Type B pancreatic cell (in vitro differentiated cells): ENCODE measurements at regions not wholly inside any gene's neighbourhood (a gene's known extent, or its start where the extent isn't known, plus 50 kb on each side); places are given as distances from the start of the nearest gene placed in this dataset.

Experiments used
- DNase-seq: peaks from one replicate; pipeline ENCODE4 v3.0.0; 2021; ENCODE audit warnings: mixed read lengths; ENCODE audit not compliant: unreplicated experiment; ENCODE audit errors: extremely low spot score
- H3K27ac Mint-ChIP-seq: 2 replicates; pipeline ENCODE4 v1.8.0; 2021; ENCODE audit warnings: mild to moderate bottlenecking, mixed read lengths
- H3K27me3 Mint-ChIP-seq: 2 replicates; pipeline ENCODE4 v1.8.0; 2021; ENCODE audit warnings: mixed read lengths
- H3K36me3 Mint-ChIP-seq: 2 replicates; pipeline ENCODE4 v1.8.0; 2021; ENCODE audit warnings: mixed read lengths
- H3K4me1 Mint-ChIP-seq: one replicate; pipeline ENCODE4 v1.8.0; 2021; ENCODE audit warnings: mixed read lengths; ENCODE audit not compliant: unreplicated experiment
- H3K4me3 Mint-ChIP-seq: 2 replicates; pipeline ENCODE4 v1.8.0; 2021; ENCODE audit warnings: mild to moderate bottlenecking, mixed read lengths
- H3K9me3 Mint-ChIP-seq: 2 replicates; pipeline ENCODE4 v1.8.0; 2021; ENCODE audit warnings: mixed read lengths
- TF ChIP-seq, protein P1 (sequence below): fragments of 200-600 bp; sonication (generic); conservative IDR thresholded peaks from 2 replicates; pipeline ENCODE4 v1.5.0; 2021; ENCODE audit warnings: antibody characterized with exemption, mild to moderate bottlenecking

DNA sequence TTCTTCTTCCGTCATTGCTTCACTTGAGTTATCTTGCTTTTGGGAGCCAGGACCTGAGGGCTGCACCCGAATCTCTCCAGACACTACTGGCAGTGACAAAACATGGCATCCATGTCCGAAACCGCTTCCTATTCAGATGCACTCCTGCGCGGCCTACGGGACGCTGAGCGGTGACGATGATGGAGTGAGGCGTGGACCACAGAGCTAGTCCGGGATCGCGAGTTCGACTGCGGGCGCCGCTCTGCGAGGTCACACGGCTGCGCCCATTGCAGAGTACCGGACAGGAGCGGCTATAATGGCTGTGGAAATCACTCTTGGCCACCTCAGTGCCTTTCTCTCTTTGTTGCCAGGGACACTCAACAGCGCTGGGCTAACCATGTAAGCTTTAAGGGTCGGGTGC lies 453.8 kb upstream of the CNTN5 start:
- TF ChIP-seq, protein P1, sequence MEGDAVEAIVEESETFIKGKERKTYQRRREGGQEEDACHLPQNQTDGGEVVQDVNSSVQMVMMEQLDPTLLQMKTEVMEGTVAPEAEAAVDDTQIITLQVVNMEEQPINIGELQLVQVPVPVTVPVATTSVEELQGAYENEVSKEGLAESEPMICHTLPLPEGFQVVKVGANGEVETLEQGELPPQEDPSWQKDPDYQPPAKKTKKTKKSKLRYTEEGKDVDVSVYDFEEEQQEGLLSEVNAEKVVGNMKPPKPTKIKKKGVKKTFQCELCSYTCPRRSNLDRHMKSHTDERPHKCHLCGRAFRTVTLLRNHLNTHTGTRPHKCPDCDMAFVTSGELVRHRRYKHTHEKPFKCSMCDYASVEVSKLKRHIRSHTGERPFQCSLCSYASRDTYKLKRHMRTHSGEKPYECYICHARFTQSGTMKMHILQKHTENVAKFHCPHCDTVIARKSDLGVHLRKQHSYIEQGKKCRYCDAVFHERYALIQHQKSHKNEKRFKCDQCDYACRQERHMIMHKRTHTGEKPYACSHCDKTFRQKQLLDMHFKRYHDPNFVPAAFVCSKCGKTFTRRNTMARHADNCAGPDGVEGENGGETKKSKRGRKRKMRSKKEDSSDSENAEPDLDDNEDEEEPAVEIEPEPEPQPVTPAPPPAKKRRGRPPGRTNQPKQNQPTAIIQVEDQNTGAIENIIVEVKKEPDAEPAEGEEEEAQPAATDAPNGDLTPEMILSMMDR, result no peak
- H3K36me3 Mint-ChIP-seq, result no peaks in the 10 kb centered on the region
- H3K4me1 Mint-ChIP-seq, result peaks cover 4% of the 10 kb centered on the region
- H3K27me3 Mint-ChIP-seq, result no peaks in the 10 kb centered on the region
- DNase-seq, result no peak
- H3K27ac Mint-ChIP-seq, result no peak overlapping the region
- no peak overlapping the region for H3K4me3 Mint-ChIP-seq
- H3K9me3 Mint-ChIP-seq, result peaks cover 4% of the 10 kb centered on the region

DNA sequence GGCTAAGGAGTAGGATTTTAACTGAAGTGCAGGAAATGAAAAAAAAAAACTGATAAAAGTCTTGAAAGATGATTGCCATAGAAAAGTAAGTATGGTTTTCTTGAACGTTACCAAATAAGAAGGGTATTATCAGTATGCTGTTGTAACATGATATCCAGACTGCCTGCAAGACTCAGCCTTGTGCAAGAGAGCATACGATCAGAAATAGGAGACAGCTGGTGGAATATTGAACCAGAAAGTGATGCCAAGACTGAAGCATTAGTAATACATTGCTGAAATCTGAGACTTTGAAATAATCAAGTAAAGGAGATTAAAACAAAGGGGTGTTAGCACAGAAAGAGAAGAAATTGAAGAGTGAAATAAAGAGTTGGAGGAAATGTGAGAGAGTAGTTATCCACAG lies 452.7 kb upstream of the CNTN5 start:
- no peak overlapping the region for H3K27ac Mint-ChIP-seq

DNA sequence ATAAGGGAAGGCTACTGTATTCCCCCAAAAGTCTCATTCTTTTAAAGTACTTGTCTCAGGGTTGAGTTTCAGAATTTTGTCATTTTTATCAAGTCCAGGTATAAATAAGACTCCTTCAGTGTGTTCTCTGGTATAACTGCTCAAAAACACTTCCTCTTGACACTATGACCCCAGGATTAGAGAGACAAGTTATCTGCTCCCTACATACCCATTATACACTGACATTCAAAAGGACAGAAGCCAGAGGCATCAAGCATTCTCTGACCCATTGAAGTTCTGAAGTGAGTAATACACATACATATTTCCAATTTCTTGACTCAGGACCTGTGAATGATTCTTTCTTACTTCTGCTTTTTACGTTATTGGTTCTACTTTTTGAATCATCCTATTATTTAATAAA lies 447.8 kb upstream of the CNTN5 start:
- no peak for DNase-seq
- no peak overlapping the region for H3K4me3 Mint-ChIP-seq
- H3K36me3 Mint-ChIP-seq, result no peaks in the 10 kb centered on the region
- H3K27ac Mint-ChIP-seq, result no peak overlapping the region
- peaks cover 3% of the 10 kb centered on the region for H3K4me1 Mint-ChIP-seq
- H3K27me3 Mint-ChIP-seq, result no peaks in the 10 kb centered on the region
- H3K9me3 Mint-ChIP-seq, result peaks cover 3% of the 10 kb centered on the region
- TF ChIP-seq, protein P1, result no peak

More for the DNA sequence above, 452.7 kb upstream of the CNTN5 start:
- no peaks in the 10 kb centered on the region for H3K27me3 Mint-ChIP-seq
- DNase-seq, result no peak
- no peaks in the 10 kb centered on the region for H3K36me3 Mint-ChIP-seq
- H3K4me3 Mint-ChIP-seq, result no peak overlapping the region
- peaks cover 4% of the 10 kb centered on the region for H3K9me3 Mint-ChIP-seq
- TF ChIP-seq, protein P1, result no peak
- H3K4me1 Mint-ChIP-seq, result peaks cover 4% of the 10 kb centered on the region

DNA sequence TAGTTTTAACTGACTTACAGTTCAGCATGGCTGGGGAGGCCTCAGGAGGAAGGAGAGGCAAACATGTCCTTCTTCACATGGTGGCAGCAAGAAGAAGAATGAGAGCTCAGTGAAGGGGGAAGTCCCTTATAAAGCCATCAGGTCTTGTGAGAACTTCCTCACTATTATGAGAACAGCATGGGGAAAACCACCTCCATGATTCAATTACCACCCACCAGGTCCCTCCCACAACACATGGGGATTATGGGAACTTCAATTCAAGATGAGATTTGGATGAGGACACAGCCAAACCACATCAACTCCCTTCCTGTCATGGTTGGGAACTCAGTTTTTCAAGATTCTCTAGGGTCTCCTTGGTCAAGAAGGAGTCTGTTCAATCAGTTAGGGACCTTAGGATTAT lies 432.9 kb upstream of the CNTN5 start:
- H3K9me3 Mint-ChIP-seq, result no peaks in the 10 kb centered on the region
- no peaks in the 10 kb centered on the region for H3K36me3 Mint-ChIP-seq
- no peaks in the 10 kb centered on the region for H3K4me1 Mint-ChIP-seq
- DNase-seq, result no peak
- TF ChIP-seq, protein P1, result no peak
- H3K27ac Mint-ChIP-seq, result no peak overlapping the region
- no peaks in the 10 kb centered on the region for H3K27me3 Mint-ChIP-seq
- H3K4me3 Mint-ChIP-seq, result no peak overlapping the region

DNA sequence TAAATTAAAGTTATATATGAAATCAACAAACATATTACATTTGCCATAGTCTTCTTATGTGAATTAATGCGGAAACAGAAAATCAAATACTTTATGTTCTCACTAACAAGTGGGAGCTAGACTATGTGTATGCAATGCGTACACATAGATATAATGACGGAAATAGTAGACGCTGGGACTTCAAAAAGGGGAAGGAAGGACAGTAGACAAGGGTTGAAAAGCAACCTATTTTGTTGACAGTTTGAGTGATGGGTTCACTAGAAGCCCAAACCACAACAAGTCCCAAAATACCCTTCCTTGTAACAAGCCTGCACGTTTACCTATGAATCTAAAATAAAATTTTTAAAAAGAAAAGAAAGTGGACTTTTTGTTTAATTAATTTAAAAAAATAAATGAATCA lies 430.8 kb upstream of the CNTN5 start:
- Mint-ChIP-seq H3K4me1 (no peaks in the 10 kb centered on the region), H3K27me3 (no peaks in the 10 kb centered on the region), H3K9me3 (no peaks in the 10 kb centered on the region), H3K4me3 (no peak overlapping the region), H3K27ac (no peak overlapping the region), H3K36me3 (no peaks in the 10 kb centered on the region)
- TF ChIP-seq, protein P1, result no peak
- DNase-seq, result no peak

DNA sequence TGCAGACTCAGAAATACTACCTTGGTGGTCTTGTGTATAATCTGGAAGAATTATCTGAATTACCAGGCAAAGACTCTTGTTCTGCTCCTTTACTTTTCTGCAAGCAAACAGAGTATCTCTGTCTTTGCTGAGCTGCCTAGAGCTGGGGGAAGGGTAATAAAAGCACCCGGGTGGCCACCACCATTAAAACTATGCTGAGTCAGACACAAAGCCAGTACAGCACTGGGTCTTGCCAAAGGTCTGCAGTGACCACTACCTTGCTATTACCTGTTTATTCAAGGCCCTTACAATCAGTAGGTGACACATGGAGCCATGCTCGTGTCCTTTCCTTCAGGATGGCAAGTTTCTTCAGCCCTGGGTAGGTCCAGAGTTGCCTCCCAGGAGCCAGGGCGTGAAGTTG lies 420.6 kb upstream of the CNTN5 start:
- no peaks in the 10 kb centered on the region for H3K27me3 Mint-ChIP-seq
- TF ChIP-seq, protein P1, result no peak
- no peaks in the 10 kb centered on the region for H3K36me3 Mint-ChIP-seq
- H3K4me3 Mint-ChIP-seq, result no peak overlapping the region
- H3K9me3 Mint-ChIP-seq, result no peaks in the 10 kb centered on the region
- H3K27ac Mint-ChIP-seq, result no peak overlapping the region
- no peak for DNase-seq
- H3K4me1 Mint-ChIP-seq, result no peaks in the 10 kb centered on the region
